HG02852 (cell line): ENCODE measurements at regions not wholly inside any gene's neighbourhood (a gene's known extent, or its start where the extent isn't known, plus 50 kb on each side); places are given as distances from the start of the nearest gene placed in this dataset.

Experiments
- ATAC-seq: cut with Tn5 transposase; IDR thresholded peaks from one replicate; pipeline ENCODE4 v1.9.1; 2021; ENCODE audit warnings: mild to moderate bottlenecking, moderate library complexity; ENCODE audit not compliant: unreplicated experiment

GRCh38 chr18:21162786-21163185 lies 51.2 kb upstream of the ROCK1 start:
- ATAC-seq: no peak

- ATAC-seq: no peak
Measured at GRCh38 chr18:21163647-21164547, 52.3 kb upstream of the ROCK1 start.

GRCh38 chr18:21164548-21165095 lies 53.0 kb upstream of the ROCK1 start:
- no peak for ATAC-seq

- ATAC-seq: no peak
Measured at GRCh38 chr18:21167641-21168377, 56.2 kb upstream of the ROCK1 start.

GRCh38 chr18:21168880-21169279 lies 57.3 kb upstream of the ROCK1 start:
- ATAC-seq: no peak

GRCh38 chr18:21177822-21178221 lies 64.2 kb upstream of the GREB1L start:
- no peak for ATAC-seq

- peak; percentile 80 for ATAC-seq
Measured at GRCh38 chr18:21179590-21180220, 62.3 kb upstream of the GREB1L start.

GRCh38 chr18:21180588-21180987 lies 61.4 kb upstream of the GREB1L start:
- no peak for ATAC-seq

GRCh38 chr18:21181766-21182165 lies 60.3 kb upstream of the GREB1L start:
- ATAC-seq: no peak

- ATAC-seq: no peak
Measured at GRCh38 chr18:21183670-21184069, 58.4 kb upstream of the GREB1L start.

- ATAC-seq: no peak
Measured at GRCh38 chr18:21184396-21184996, 57.5 kb upstream of the GREB1L start.

- ATAC-seq: no peak
Measured at GRCh38 chr18:21187886-21188285, 54.1 kb upstream of the GREB1L start.

GRCh38 chr18:21191596-21192307 lies 50.3 kb upstream of the GREB1L start:
- ATAC-seq: no peak
